ENCODE measurements at regions not wholly inside any gene's neighbourhood (a gene's known extent, or its start where the extent isn't known, plus 50 kb on each side); places are given as distances from the start of the nearest gene placed in this dataset.
A peak's percentile ranks its signal among the peaks of the same experiment; 100 is the strongest.

GRCh38 chrX:22389556-22390179, 117.0 kb downstream of the CBLL2 start:
- no peak for TF ChIP-seq CTCF (tag by site-specific recombination; IDR thresholded peaks at IDR 0.05)
- no peak for TF ChIP-seq ZNF571 (tag by site-specific recombination; IDR thresholded peaks at IDR 0.05)
- TF ChIP-seq PRDM4 (tag by site-specific recombination; IDR thresholded peaks at IDR 0.05), result no peak
- peak; percentile 67 for TF ChIP-seq SETDB1 (IDR thresholded peaks at IDR 0.05; ENCODE audit: insufficient read length, low read length)
- TF ChIP-seq KLF1 (tag by site-specific recombination; IDR thresholded peaks at IDR 0.05), result no peak
- no peak for TF ChIP-seq ZNF280D (tag by site-specific recombination; IDR thresholded peaks at IDR 0.05)
- TF ChIP-seq REST (tag by site-specific recombination; IDR thresholded peaks at IDR 0.05), result no peak
- TF ChIP-seq ZNF416 (tag by site-specific recombination; IDR thresholded peaks at IDR 0.05), result no peak
- TF ChIP-seq ZNF530 (tag by site-specific recombination; IDR thresholded peaks at IDR 0.05; ENCODE audit: low read depth), result no peak
- no peak for TF ChIP-seq ZEB2 (tag by site-specific recombination; IDR thresholded peaks at IDR 0.05)
- no peak for TF ChIP-seq ZNF174 (tag by site-specific recombination; IDR thresholded peaks at IDR 0.05)
- no peak for TF ChIP-seq ZNF626 (tag by site-specific recombination; IDR thresholded peaks at IDR 0.05)
- no peak for TF ChIP-seq ZNF701 (tag by site-specific recombination; IDR thresholded peaks at IDR 0.05)
- no peak for TF ChIP-seq FEZF1 (tag by site-specific recombination; IDR thresholded peaks at IDR 0.05)

Data from HEK293 (cell line).